Loucy (cell line): ENCODE measurements at regions not wholly inside any gene's neighbourhood (a gene's known extent, or its start where the extent isn't known, plus 50 kb on each side); places are given as distances from the start of the nearest gene placed in this dataset.

Source experiments
- H2AFZ ChIP-seq: fragments of 200-600 bp; sonication (generic); 2 replicates; pipeline ENCODE4 v1.6.0; 2016; ENCODE audit warnings: antibody characterized with exemption, mild to moderate bottlenecking, low read length, moderate library complexity
- H3F3A ChIP-seq: fragments of 200-600 bp; 2 replicates; pipeline ENCODE4 v1.6.0; 2016; ENCODE audit warnings: antibody characterized with exemption, low read depth, mild to moderate bottlenecking
- H3K27me3 ChIP-seq: fragments of 200-600 bp; sonication (generic); 2 replicates; pipeline ENCODE4 v1.6.1; 2014; ENCODE audit warnings: low read length, mild to moderate bottlenecking; ENCODE audit not compliant: insufficient read depth, poor library complexity, severe bottlenecking
- H3K36me3 ChIP-seq: fragments of 200-600 bp; sonication (generic); 2 replicates; pipeline ENCODE4 v1.6.1; 2016; ENCODE audit warnings: low read length; ENCODE audit not compliant: insufficient read depth
- H3K4me1 ChIP-seq: fragments of 200-600 bp; sonication (generic); 2 replicates; pipeline ENCODE4 v1.5.1; 2014; ENCODE audit warnings: low read length, mild to moderate bottlenecking; ENCODE audit not compliant: insufficient read depth, poor library complexity, severe bottlenecking
- H3K4me2 ChIP-seq: fragments of 200-600 bp; sonication (generic); 2 replicates; pipeline ENCODE4 v1.6.0; 2014; ENCODE audit warnings: antibody characterized with exemption, low read length, low read depth, mild to moderate bottlenecking; ENCODE audit not compliant: poor library complexity, severe bottlenecking
- H3K4me3 ChIP-seq: fragments of 200-600 bp; sonication (generic); 2 replicates; pipeline ENCODE4 v1.5.1; 2014; ENCODE audit warnings: low read length, mild to moderate bottlenecking, mixed read lengths; ENCODE audit not compliant: poor library complexity, severe bottlenecking
- H3K79me2 ChIP-seq: fragments of 200-600 bp; sonication (generic); 2 replicates; pipeline ENCODE4 v1.6.1; 2014; ENCODE audit warnings: low read length; ENCODE audit not compliant: insufficient read depth
- H3K9ac ChIP-seq: fragments of 200-600 bp; sonication (generic); 2 replicates; pipeline ENCODE4 v1.6.0; 2014; ENCODE audit warnings: mild to moderate bottlenecking, low read depth, low read length, moderate library complexity; ENCODE audit not compliant: poor library complexity, severe bottlenecking
- H3K9me2 ChIP-seq: fragments of 200-600 bp; sonication (generic); replicated peaks from 2 replicates; pipeline ENCODE4 v1.6.1; 2016; ENCODE audit warnings: low read depth, low read length, mixed read lengths
- H3K9me3 ChIP-seq: fragments of 200-600 bp; sonication (generic); 2 replicates; pipeline ENCODE4 v1.6.1; 2014; ENCODE audit warnings: mild to moderate bottlenecking, antibody characterized with exemption, low read length, low read depth; ENCODE audit not compliant: insufficient read depth
- H4K20me1 ChIP-seq: fragments of 200-600 bp; sonication (generic); 2 replicates; pipeline ENCODE4 v1.6.0; 2014; ENCODE audit warnings: antibody characterized with exemption, low read length, mild to moderate bottlenecking; ENCODE audit not compliant: insufficient read depth, poor library complexity, severe bottlenecking
- CTCF ChIP-seq: fragments of 200-600 bp; sonication (generic); conservative IDR thresholded peaks from 2 replicates; pipeline ENCODE4 v1.5.1; 2014; ENCODE audit warnings: mild to moderate bottlenecking, antibody characterized with exemption, low read length
- EZH2phosphoT487 ChIP-seq: fragments of 200-600 bp; IDR thresholded peaks from 2 replicates; pipeline ENCODE4 v1.6.1; 2018; ENCODE audit warnings: antibody characterized with exemption, mild to moderate bottlenecking, moderate library complexity, borderline replicate concordance

GRCh38 chr12:91357381-91357780 is 174.8 kb upstream of the DCN start:
- no peaks in the 10 kb centered on the region for H3F3A ChIP-seq
- no peak overlapping the region for H2AFZ ChIP-seq
- H3K9me2 ChIP-seq, result no peaks in the 10 kb centered on the region
- H3K79me2 ChIP-seq, result no peaks in the 10 kb centered on the region
- H3K9ac ChIP-seq, result no peak overlapping the region
- no peak for TF ChIP-seq EZH2phosphoT487
- TF ChIP-seq CTCF, result no peak
- no peak overlapping the region for H3K4me2 ChIP-seq
- H3K36me3 ChIP-seq, result no peaks in the 10 kb centered on the region
- H3K4me1 ChIP-seq, result no peaks in the 10 kb centered on the region
- no peak overlapping the region for H3K4me3 ChIP-seq
- H4K20me1 ChIP-seq, result no peaks in the 10 kb centered on the region
- H3K27me3 ChIP-seq, result no peaks in the 10 kb centered on the region
- no peaks in the 10 kb centered on the region for H3K9me3 ChIP-seq

GRCh38 chr12:91356405-91356804 is 173.8 kb upstream of the DCN start:
- H3K79me2 ChIP-seq, result no peaks in the 10 kb centered on the region
- no peak overlapping the region for H3K4me3 ChIP-seq
- H3K4me1 ChIP-seq, result no peaks in the 10 kb centered on the region
- no peaks in the 10 kb centered on the region for H3K36me3 ChIP-seq
- no peak overlapping the region for H3K4me2 ChIP-seq
- H3K9ac ChIP-seq, result no peak overlapping the region
- no peak overlapping the region for H2AFZ ChIP-seq
- H3F3A ChIP-seq, result no peaks in the 10 kb centered on the region
- H3K27me3 ChIP-seq, result no peaks in the 10 kb centered on the region
- H3K9me2 ChIP-seq, result no peaks in the 10 kb centered on the region
- no peak for TF ChIP-seq CTCF
- TF ChIP-seq EZH2phosphoT487, result no peak
- no peaks in the 10 kb centered on the region for H3K9me3 ChIP-seq
- H4K20me1 ChIP-seq, result no peaks in the 10 kb centered on the region

GRCh38 chr12:91355150-91356006 is 172.8 kb upstream of the DCN start:
- Histone ChIP-seq H4K20me1 (no peaks in the 10 kb centered on the region), H3K4me2 (no peak overlapping the region), H3K4me1 (no peaks in the 10 kb centered on the region), H3K9me3 (no peaks in the 10 kb centered on the region), H3K79me2 (no peaks in the 10 kb centered on the region), H3K27me3 (no peaks in the 10 kb centered on the region), H3K9me2 (no peaks in the 10 kb centered on the region), H3F3A (no peaks in the 10 kb centered on the region), H2AFZ (peak overlapping the region; percentile 14; the same call in 1 of the 2 replicates), H3K36me3 (no peaks in the 10 kb centered on the region), H3K9ac (no peak overlapping the region), H3K4me3 (no peak overlapping the region)
- TF ChIP-seq EZH2phosphoT487 (no peak), CTCF (peak; percentile 90)
